SK-N-SH (cell line): ENCODE measurements at regions not wholly inside any gene's neighbourhood (a gene's known extent, or its start where the extent isn't known, plus 50 kb on each side); places are given as distances from the start of the nearest gene placed in this dataset.

Experiments used
- CTCF ChIA-PET: fragments of 300-600, 350-600 bp; formaldehyde crosslinking; extraction: SDS; loops from one replicate; lab custom pipeline; 2021; lab: Yijun Ruan, JAX
- POLR2A ChIA-PET: fragments of 350-600 bp; sonication (Branson Sonifier 250); formaldehyde crosslinking; extraction: SDS; loops from one replicate; lab custom pipeline; 2020; ENCODE audit warnings: antibody characterized with exemption, inconsistent platforms; lab: Yijun Ruan, JAX
- DNase-seq: peaks from one replicate; pipeline ENCODE4 v3.0.0; 2012
- H2AFZ ChIP-seq: fragments of 200-600 bp; sonication (generic); 2 replicates; pipeline ENCODE4 v1.8.1; 2016; ENCODE audit warnings: antibody characterized with exemption, mild to moderate bottlenecking, low read depth
- H3F3A ChIP-seq: fragments of 200-600 bp; sonication (generic); replicated peaks from 2 replicates; pipeline ENCODE3; 2016; ENCODE audit warnings: antibody characterized with exemption, mild to moderate bottlenecking; ENCODE audit not compliant: insufficient read depth
- H3K27ac ChIP-seq, 2 experiments: fragments of 200-500 bp in 1 of 2; fragments of 200-600 bp in 1 of 2; sonication (Bioruptor generic) in 1 of 2; sonication (generic), shearing (Covaris generic) in 1 of 2; 2 replicates each; pipeline versions ENCODE4 v1.5.1 to v1.6.1; 2014 to 2016; ENCODE audit warnings: low read depth in 2 of 2, inconsistent platforms in 1 of 2, low read length in 1 of 2, mild to moderate bottlenecking in 1 of 2, mixed read lengths in 1 of 2
- H3K27me3 ChIP-seq: fragments of 200-600 bp; sonication (generic), shearing (Covaris generic); 2 replicates; pipeline ENCODE4 v1.6.1; 2016; ENCODE audit warnings: mixed run types; ENCODE audit not compliant: insufficient read depth
- H3K36me3 ChIP-seq, 2 experiments: fragments of 200-500 bp in 1 of 2; fragments of 200-600 bp in 1 of 2; sonication (Bioruptor generic) in 1 of 2; sonication (generic) in 1 of 2; replicated peaks in 1 of 2; 2 replicates each; pipeline versions ENCODE3 to v1.5.1; 2014 to 2016; ENCODE audit warnings: low read length in 1 of 2, mild to moderate bottlenecking in 1 of 2; ENCODE audit not compliant: insufficient read depth in 2 of 2, control insufficient read depth in 1 of 2
- H3K4me1 ChIP-seq, 2 experiments: fragments of 200-500 bp in 1 of 2; fragments of 200-600 bp in 1 of 2; sonication (Bioruptor generic) in 1 of 2; sonication (generic), shearing (Covaris generic) in 1 of 2; 2 replicates each; pipeline versions ENCODE4 v1.5.1 to v1.6.1; 2014 to 2016; ENCODE audit warnings: low read depth in 1 of 2, low read length in 1 of 2, mixed run types in 1 of 2; ENCODE audit not compliant: insufficient read depth in 2 of 2, control insufficient read depth in 1 of 2
- H3K4me2 ChIP-seq: fragments of 200-600 bp; sonication (generic), shearing (Covaris generic); 2 replicates; pipeline ENCODE4 v1.6.1; 2017; ENCODE audit warnings: mixed run types
- H3K4me3 ChIP-seq, 2 experiments: fragments of 200-500 bp in 1 of 2; fragments of 200-600 bp in 1 of 2; sonication (Bioruptor generic) in 1 of 2; sonication (generic), shearing (Covaris generic) in 1 of 2; 2 replicates each; pipeline versions ENCODE4 v1.5.1 to v1.8.1; 2014 to 2016; ENCODE audit warnings: low read depth in 2 of 2, inconsistent platforms in 1 of 2, low read length in 1 of 2, mild to moderate bottlenecking in 1 of 2, mixed read lengths in 1 of 2, moderate library complexity in 1 of 2
- H3K79me2 ChIP-seq: fragments of 200-600 bp; sonication (generic); 2 replicates; pipeline ENCODE4 v1.8.1; 2017; ENCODE audit warnings: mild to moderate bottlenecking; ENCODE audit not compliant: insufficient read depth
- H3K9ac ChIP-seq: fragments of 200-600 bp; sonication (generic); 2 replicates; pipeline ENCODE4 v1.6.1; 2017; ENCODE audit warnings: mixed run types
- H3K9me2 ChIP-seq: fragments of 200-600 bp; sonication (generic); 2 replicates; pipeline ENCODE4 v1.6.1; 2017; ENCODE audit warnings: mixed run types
- H3K9me3 ChIP-seq: fragments of 200-600 bp; sonication (generic); 2 replicates; pipeline ENCODE4 v1.6.1; 2017; ENCODE audit warnings: mixed run types, mild to moderate bottlenecking, moderate library complexity
- H4K20me1 ChIP-seq: fragments of 200-600 bp; sonication (generic); 2 replicates; pipeline ENCODE4 v1.6.1; 2017; ENCODE audit warnings: mild to moderate bottlenecking, mixed run types; ENCODE audit not compliant: insufficient read depth
- ELF1 ChIP-seq: IDR thresholded peaks from 2 replicates; pipeline ENCODE4 v1.4.0; 2012
- FOXJ3 ChIP-seq: sonication (generic); formaldehyde crosslinking; IDR thresholded peaks from 2 replicates; pipeline ENCODE4 v1.5.1; 2020; ENCODE audit warnings: mild to moderate bottlenecking, missing genetic modification reagents
- FOXM1 ChIP-seq: IDR thresholded peaks from 2 replicates; pipeline ENCODE4 v1.4.0; 2012; ENCODE audit warnings: low read depth, mild to moderate bottlenecking
- GATA2 ChIP-seq: sonication (generic); formaldehyde crosslinking; IDR thresholded peaks from 2 replicates; pipeline ENCODE4 v1.5.0; 2020; ENCODE audit warnings: mild to moderate bottlenecking, missing genetic modification reagents
- JUND ChIP-seq: IDR thresholded peaks from 2 replicates; pipeline ENCODE4 v1.4.0; 2012
- MEF2A ChIP-seq: IDR thresholded peaks from 2 replicates; pipeline ENCODE4 v1.4.0; 2012; ENCODE audit warnings: low read depth, borderline replicate concordance
- MXI1 ChIP-seq: IDR thresholded peaks from 2 replicates; pipeline ENCODE4 v1.6.1; 2012; ENCODE audit warnings: mild to moderate bottlenecking, low read depth, low read length, improper control_type of control experiment
- NFIC ChIP-seq: IDR thresholded peaks from 2 replicates; pipeline ENCODE4 v1.4.0; 2012; ENCODE audit warnings: borderline replicate concordance
- NRF1 ChIP-seq: IDR thresholded peaks from 2 replicates; pipeline ENCODE4 v1.6.1; 2012; ENCODE audit warnings: low read depth, mild to moderate bottlenecking, low read length
- POLR2AphosphoS5 ChIP-seq: IDR thresholded peaks from 2 replicates; pipeline ENCODE4 v1.6.1; 2012; ENCODE audit warnings: low read depth, low read length
- RCOR1 ChIP-seq: fragments of 150-350 bp; IDR thresholded peaks from 2 replicates; pipeline ENCODE4 v1.6.1; 2017; ENCODE audit warnings: antibody characterized with exemption, low read length
- RXRA ChIP-seq: IDR thresholded peaks from 2 replicates; pipeline ENCODE4 v1.4.0; 2012; ENCODE audit warnings: low read depth, mild to moderate bottlenecking, borderline replicate concordance
- SMC3 ChIP-seq: IDR thresholded peaks from 2 replicates; pipeline ENCODE4 v1.6.1; 2012; ENCODE audit warnings: low read depth, low read length, improper control_type of control experiment
- YY1 ChIP-seq: IDR thresholded peaks from 2 replicates; pipeline ENCODE4 v1.4.0; 2012; ENCODE audit warnings: low read depth, mild to moderate bottlenecking
- WGBS: methylation state at CpG from one replicate; pipeline ENCODE4 v1.1.6; 2017; ENCODE audit warnings: low lambda C conversion rate; 5-methylcytosine and 5-hydroxymethylcytosine counted together
- TF ChIP-seq, protein P1 (sequence below): fragments of 150-350 bp; IDR thresholded peaks from 2 replicates; pipeline ENCODE4 v1.6.1; 2016; ENCODE audit warnings: mild to moderate bottlenecking, low read depth, low read length
- TF ChIP-seq, protein P2 (sequence below): IDR thresholded peaks from 2 replicates; pipeline ENCODE4 v1.4.0; 2012; ENCODE audit warnings: low read depth
- TF ChIP-seq, protein P3 (sequence below): IDR thresholded peaks from 2 replicates; pipeline ENCODE4; 2012
- TF ChIP-seq, protein P4 (sequence below): fragments of 150-350 bp; IDR thresholded peaks from 2 replicates; pipeline ENCODE4 v1.6.1; 2017; ENCODE audit warnings: antibody characterized with exemption, low read length, low read depth, borderline replicate concordance
- TF ChIP-seq, protein P5 (sequence below): IDR thresholded peaks from 2 replicates; pipeline ENCODE4 v1.4.0; 2012; ENCODE audit warnings: low read depth, borderline replicate concordance
- TF ChIP-seq, protein P6 (sequence below): fragments of 200-600 bp; sonication (generic); IDR thresholded peaks from 2 replicates; pipeline ENCODE4 v1.6.1; 2017; ENCODE audit warnings: antibody characterized with exemption, mild to moderate bottlenecking, moderate library complexity

DNA sequence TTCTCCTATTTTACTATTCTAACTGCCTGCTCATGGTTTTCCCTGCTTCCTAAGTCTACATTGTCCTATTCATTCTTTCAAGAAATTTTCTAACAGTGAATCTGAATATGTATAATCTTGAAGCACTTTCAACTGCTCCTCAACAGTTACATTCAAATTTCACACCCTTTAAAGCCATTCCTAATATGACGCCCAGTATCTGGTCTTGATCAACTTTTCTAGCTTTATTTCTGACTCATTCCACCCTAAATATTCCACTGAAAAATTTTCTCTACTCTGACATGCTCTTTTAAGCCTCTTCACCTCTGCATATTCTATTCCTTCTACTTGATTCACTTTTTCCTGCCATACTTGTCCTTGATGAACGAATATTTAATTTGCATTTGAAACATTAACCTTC is 1893.9 kb upstream of the PIK3C3 start:
- H2AFZ ChIP-seq, result no peak overlapping the region
- no peaks in the 10 kb centered on the region for H3K36me3 ChIP-seq
- 22% methylated on average over 2 of the region's 2 CpGs for WGBS
- H3K4me1 ChIP-seq, result peaks cover 0 to 2% of the 10 kb centered on the region in 2 experiments; a peak in 1 of 4 replicates
- ChIA-PET CTCF (no interaction called here), POLR2A (no interaction called here)
- H3K9me3 ChIP-seq, result no peaks in the 10 kb centered on the region
- DNase-seq, result no peak
- H3F3A ChIP-seq, result no peaks in the 10 kb centered on the region
- H3K9me2 ChIP-seq, result no peaks in the 10 kb centered on the region
- no peaks in the 10 kb centered on the region for H3K79me2 ChIP-seq
- no peak overlapping the region for H3K9ac ChIP-seq
- H3K4me3 ChIP-seq, result no peak overlapping the region
- no peak overlapping the region for H3K4me2 ChIP-seq
- no peaks in the 10 kb centered on the region for H3K27me3 ChIP-seq
- no peaks in the 10 kb centered on the region for H4K20me1 ChIP-seq
- TF ChIP-seq YY1 (no peak), MXI1 (no peak), FOXJ3 (CRISPR knock-in tag) (no peak), MEF2A (no peak), RCOR1 (no peak), FOXM1 (no peak), NRF1 (no peak), SMC3 (no peak), JUND (no peak), POLR2AphosphoS5 (no peak), RXRA (no peak), NFIC (no peak), GATA2 (no peak), ELF1 (no peak)
- TF ChIP-seq, protein P1, sequence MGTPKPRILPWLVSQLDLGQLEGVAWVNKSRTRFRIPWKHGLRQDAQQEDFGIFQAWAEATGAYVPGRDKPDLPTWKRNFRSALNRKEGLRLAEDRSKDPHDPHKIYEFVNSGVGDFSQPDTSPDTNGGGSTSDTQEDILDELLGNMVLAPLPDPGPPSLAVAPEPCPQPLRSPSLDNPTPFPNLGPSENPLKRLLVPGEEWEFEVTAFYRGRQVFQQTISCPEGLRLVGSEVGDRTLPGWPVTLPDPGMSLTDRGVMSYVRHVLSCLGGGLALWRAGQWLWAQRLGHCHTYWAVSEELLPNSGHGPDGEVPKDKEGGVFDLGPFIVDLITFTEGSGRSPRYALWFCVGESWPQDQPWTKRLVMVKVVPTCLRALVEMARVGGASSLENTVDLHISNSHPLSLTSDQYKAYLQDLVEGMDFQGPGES, result no peak
- TF ChIP-seq, protein P2, sequence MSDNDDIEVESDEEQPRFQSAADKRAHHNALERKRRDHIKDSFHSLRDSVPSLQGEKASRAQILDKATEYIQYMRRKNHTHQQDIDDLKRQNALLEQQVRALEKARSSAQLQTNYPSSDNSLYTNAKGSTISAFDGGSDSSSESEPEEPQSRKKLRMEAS, result no peak
- TF ChIP-seq, protein P3, sequence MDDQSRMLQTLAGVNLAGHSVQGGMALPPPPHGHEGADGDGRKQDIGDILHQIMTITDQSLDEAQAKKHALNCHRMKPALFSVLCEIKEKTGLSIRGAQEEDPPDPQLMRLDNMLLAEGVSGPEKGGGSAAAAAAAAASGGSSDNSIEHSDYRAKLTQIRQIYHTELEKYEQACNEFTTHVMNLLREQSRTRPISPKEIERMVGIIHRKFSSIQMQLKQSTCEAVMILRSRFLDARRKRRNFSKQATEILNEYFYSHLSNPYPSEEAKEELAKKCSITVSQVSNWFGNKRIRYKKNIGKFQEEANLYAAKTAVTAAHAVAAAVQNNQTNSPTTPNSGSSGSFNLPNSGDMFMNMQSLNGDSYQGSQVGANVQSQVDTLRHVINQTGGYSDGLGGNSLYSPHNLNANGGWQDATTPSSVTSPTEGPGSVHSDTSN, result no peak
- TF ChIP-seq, protein P4, sequence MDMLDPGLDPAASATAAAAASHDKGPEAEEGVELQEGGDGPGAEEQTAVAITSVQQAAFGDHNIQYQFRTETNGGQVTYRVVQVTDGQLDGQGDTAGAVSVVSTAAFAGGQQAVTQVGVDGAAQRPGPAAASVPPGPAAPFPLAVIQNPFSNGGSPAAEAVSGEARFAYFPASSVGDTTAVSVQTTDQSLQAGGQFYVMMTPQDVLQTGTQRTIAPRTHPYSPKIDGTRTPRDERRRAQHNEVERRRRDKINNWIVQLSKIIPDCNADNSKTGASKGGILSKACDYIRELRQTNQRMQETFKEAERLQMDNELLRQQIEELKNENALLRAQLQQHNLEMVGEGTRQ, result no peak
- TF ChIP-seq, protein P5, sequence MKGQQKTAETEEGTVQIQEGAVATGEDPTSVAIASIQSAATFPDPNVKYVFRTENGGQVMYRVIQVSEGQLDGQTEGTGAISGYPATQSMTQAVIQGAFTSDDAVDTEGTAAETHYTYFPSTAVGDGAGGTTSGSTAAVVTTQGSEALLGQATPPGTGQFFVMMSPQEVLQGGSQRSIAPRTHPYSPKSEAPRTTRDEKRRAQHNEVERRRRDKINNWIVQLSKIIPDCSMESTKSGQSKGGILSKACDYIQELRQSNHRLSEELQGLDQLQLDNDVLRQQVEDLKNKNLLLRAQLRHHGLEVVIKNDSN, result no peak
- TF ChIP-seq, protein P6, sequence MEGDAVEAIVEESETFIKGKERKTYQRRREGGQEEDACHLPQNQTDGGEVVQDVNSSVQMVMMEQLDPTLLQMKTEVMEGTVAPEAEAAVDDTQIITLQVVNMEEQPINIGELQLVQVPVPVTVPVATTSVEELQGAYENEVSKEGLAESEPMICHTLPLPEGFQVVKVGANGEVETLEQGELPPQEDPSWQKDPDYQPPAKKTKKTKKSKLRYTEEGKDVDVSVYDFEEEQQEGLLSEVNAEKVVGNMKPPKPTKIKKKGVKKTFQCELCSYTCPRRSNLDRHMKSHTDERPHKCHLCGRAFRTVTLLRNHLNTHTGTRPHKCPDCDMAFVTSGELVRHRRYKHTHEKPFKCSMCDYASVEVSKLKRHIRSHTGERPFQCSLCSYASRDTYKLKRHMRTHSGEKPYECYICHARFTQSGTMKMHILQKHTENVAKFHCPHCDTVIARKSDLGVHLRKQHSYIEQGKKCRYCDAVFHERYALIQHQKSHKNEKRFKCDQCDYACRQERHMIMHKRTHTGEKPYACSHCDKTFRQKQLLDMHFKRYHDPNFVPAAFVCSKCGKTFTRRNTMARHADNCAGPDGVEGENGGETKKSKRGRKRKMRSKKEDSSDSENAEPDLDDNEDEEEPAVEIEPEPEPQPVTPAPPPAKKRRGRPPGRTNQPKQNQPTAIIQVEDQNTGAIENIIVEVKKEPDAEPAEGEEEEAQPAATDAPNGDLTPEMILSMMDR, result no peak
- no peak overlapping the region for H3K27ac ChIP-seq
